ENCODE measurements at regions not wholly inside any gene's neighbourhood (a gene's known extent, or its start where the extent isn't known, plus 50 kb on each side); places are given as distances from the start of the nearest gene placed in this dataset.

DNA sequence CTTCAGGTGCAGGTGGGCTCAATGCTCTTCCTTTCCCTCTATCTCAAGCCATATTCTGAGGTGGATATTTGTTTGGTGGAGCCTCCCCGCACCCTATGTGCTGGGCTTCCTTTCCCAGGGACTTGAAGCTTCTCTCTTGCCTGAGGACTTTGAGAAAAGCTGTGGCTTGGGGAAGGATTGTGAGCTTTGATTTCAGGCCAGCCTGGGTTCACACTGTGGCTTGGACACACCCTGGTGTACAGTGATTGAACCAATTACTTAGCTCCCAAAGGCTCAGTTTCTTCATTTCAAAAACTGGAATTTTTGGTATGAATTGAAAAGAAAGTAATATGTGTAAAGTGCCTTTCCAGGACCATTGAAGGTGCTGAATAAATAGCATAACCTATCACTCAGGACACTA, 224.5 kb upstream of the GLI3 start:
- intact Hi-C loops (cut with DNase I), result no loop called here
- H3K4me3 ChIP-seq, result no peak overlapping the region
- H3K4me1 ChIP-seq, result no peaks in the 10 kb centered on the region
- H3K9ac ChIP-seq (ENCODE audit: low read depth in 2 of 2, low read length in 2 of 2), result no peak overlapping the region
- no peaks in the 10 kb centered on the region for H3K36me3 ChIP-seq
- no peaks in the 10 kb centered on the region for H3K9me3 ChIP-seq
- TF ChIP-seq, protein P1, sequence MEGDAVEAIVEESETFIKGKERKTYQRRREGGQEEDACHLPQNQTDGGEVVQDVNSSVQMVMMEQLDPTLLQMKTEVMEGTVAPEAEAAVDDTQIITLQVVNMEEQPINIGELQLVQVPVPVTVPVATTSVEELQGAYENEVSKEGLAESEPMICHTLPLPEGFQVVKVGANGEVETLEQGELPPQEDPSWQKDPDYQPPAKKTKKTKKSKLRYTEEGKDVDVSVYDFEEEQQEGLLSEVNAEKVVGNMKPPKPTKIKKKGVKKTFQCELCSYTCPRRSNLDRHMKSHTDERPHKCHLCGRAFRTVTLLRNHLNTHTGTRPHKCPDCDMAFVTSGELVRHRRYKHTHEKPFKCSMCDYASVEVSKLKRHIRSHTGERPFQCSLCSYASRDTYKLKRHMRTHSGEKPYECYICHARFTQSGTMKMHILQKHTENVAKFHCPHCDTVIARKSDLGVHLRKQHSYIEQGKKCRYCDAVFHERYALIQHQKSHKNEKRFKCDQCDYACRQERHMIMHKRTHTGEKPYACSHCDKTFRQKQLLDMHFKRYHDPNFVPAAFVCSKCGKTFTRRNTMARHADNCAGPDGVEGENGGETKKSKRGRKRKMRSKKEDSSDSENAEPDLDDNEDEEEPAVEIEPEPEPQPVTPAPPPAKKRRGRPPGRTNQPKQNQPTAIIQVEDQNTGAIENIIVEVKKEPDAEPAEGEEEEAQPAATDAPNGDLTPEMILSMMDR (IDR thresholded peaks at IDR 0.05), result no peak
- H3K27ac ChIP-seq, result no peak overlapping the region
- no peaks in the 10 kb centered on the region for H3K27me3 ChIP-seq
- DNase-seq, result no peak

DNA sequence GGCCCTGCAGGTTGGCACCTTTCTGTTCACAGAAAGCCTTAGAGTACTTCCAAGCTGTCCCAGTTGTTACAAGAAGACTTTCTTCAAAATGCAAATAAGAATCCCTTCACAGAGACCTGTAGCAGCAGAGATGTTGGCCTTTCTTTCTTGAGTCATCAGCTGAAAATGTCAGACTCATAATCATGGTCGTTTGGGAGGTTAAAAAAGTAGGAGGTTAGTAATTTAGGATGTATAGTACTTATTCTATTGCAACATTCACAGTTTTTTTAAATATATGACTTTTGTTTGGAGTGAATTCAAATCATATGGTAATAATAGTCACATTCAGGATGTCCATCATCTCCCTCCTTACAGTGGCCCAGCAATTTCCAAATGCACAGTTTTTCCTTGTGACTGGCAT, 223.9 kb upstream of the GLI3 start:
- no peak overlapping the region for H3K27ac ChIP-seq
- TF ChIP-seq, protein P1 (IDR thresholded peaks at IDR 0.05), result no peak
- H3K4me3 ChIP-seq, result no peak overlapping the region
- no peaks in the 10 kb centered on the region for H3K4me1 ChIP-seq
- no peaks in the 10 kb centered on the region for H3K9me3 ChIP-seq
- intact Hi-C loops (cut with DNase I), result no loop called here
- H3K9ac ChIP-seq (ENCODE audit: low read depth in 2 of 2, low read length in 2 of 2), result no peak overlapping the region
- DNase-seq, result no peak
- H3K27me3 ChIP-seq, result no peaks in the 10 kb centered on the region
- no peaks in the 10 kb centered on the region for H3K36me3 ChIP-seq

DNA sequence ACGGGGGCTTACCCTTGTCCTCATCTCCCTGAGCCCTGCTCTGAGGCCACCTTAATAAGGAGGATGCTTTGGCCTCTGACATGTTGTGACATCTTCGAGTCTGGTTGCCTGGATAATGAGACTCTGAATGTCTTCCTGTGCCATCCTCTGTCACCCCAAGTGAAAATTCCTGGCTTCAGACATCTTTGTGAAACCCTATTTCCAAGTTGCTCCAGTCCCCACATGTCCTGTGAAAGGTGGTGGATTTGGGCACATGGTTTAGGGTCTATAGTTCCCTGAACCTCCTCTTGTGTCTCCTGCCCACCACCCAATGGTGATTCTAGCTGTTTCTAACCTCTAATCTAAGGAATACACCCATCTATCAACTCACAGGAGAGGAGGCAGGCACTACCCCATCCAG, 223.1 kb upstream of the GLI3 start:
- no peak for DNase-seq
- intact Hi-C loops (cut with DNase I), result no loop called here
- Histone ChIP-seq H3K36me3 (no peaks in the 10 kb centered on the region), H3K27me3 (no peaks in the 10 kb centered on the region), H3K9me3 (no peaks in the 10 kb centered on the region), H3K27ac (no peak overlapping the region), H3K9ac (ENCODE audit: low read depth in 2 of 2, low read length in 2 of 2) (no peak overlapping the region), H3K4me1 (no peaks in the 10 kb centered on the region), H3K4me3 (no peak overlapping the region)
- TF ChIP-seq, protein P1 (IDR thresholded peaks at IDR 0.05), result no peak

DNA sequence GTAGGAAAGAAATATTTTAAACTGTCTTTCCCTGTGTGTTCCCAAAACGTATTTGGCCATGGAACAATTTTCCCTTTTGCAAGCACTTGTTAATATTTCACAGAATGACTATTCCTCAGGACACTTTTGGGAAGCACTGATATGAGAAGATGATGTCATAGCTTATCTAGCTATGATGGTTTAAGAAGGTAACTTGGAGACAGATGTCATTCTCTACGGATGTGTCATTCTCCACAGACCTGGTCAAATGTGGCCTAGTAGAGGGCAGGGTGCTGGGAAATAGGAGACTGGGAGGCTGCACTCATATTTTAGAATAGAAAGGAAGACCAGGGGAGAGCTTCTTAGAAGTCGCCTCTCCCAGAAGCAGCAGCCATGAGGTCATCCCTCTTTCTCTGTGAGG, 220.7 kb upstream of the GLI3 start:
- no peaks in the 10 kb centered on the region for H3K36me3 ChIP-seq
- intact Hi-C loops (cut with DNase I), result no loop called here

DNA sequence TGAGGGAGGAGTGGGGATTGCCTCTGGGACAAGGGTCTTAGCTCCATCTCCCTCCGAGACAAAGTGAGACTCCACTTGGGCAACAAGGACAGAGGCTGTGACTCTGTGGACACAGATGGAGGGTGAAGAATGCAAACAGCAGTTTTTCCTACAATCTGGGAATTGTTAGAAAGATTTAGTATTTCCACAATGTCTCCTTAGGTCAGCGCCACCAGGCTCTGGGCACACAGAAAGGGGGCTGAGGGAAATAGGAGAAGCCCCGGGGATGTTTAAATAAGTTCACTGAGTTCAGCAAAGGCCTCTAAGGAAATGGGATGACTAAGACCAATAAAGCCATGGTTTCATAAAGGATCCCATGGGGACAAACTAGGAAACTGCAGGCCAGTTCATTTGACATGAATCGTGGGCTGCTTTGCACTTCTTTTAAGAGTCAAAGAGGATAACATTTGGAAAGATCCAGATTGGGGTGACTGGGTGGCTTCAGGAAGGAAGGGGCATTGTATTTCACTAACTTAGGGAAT, 219.8 kb upstream of the GLI3 start:
- no peak overlapping the region for H3K9ac ChIP-seq (ENCODE audit: low read depth in 2 of 2, low read length in 2 of 2)
- H3K27me3 ChIP-seq, result no peaks in the 10 kb centered on the region
- no peaks in the 10 kb centered on the region for H3K9me3 ChIP-seq
- H3K4me1 ChIP-seq, result no peaks in the 10 kb centered on the region
- DNase-seq, result no peak
- no peak overlapping the region for H3K4me3 ChIP-seq
- H3K27ac ChIP-seq, result no peak overlapping the region
- H3K36me3 ChIP-seq, result no peaks in the 10 kb centered on the region
- intact Hi-C loops (cut with DNase I), result no loop called here
- TF ChIP-seq, protein P1 (IDR thresholded peaks at IDR 0.05), result no peak

More for the DNA sequence above, 220.7 kb upstream of the GLI3 start:
- Histone ChIP-seq H3K27me3 (no peaks in the 10 kb centered on the region), H3K9ac (ENCODE audit: low read depth in 2 of 2, low read length in 2 of 2) (no peak overlapping the region), H3K9me3 (no peaks in the 10 kb centered on the region), H3K4me3 (no peak overlapping the region), H3K27ac (no peak overlapping the region), H3K4me1 (no peaks in the 10 kb centered on the region)
- TF ChIP-seq, protein P1 (IDR thresholded peaks at IDR 0.05), result no peak
- DNase-seq, result no peak

All from colonic mucosa (tissue), 4 donors.